Astrocyte (in vitro differentiated cells and primary cell): ENCODE measurements at regions not wholly inside any gene's neighbourhood (a gene's known extent, or its start where the extent isn't known, plus 50 kb on each side); places are given as distances from the start of the nearest gene placed in this dataset.

Experiments used
- DNase-seq: peaks from one replicate; pipeline ENCODE4 v3.0.0-alpha.2; 2010; ENCODE audit warnings: low read depth
- FAIRE-seq: peaks from 2 replicates; lab custom pipeline; 2011; peaks lifted over from hg19 to GRCh38; lab: Jason Lieb, UNC
- H2AFZ ChIP-seq: 2 replicates; pipeline ENCODE4 v1.6.0; 2012; ENCODE audit warnings: low read depth, low read length, inconsistent platforms
- H3K27ac ChIP-seq: 2 replicates; pipeline ENCODE4 v1.5.1; 2011; ENCODE audit warnings: low read depth, low read length, inconsistent platforms
- H3K27me3 ChIP-seq: 2 replicates; pipeline ENCODE4 v1.6.0; 2011; ENCODE audit warnings: low read length, inconsistent platforms; ENCODE audit not compliant: insufficient read depth
- H3K36me3 ChIP-seq: 2 replicates; pipeline ENCODE4 v1.5.1; 2011; ENCODE audit warnings: low read length, inconsistent platforms; ENCODE audit not compliant: insufficient read depth
- H3K4me1 ChIP-seq: 2 replicates; pipeline ENCODE4 v1.5.1; 2011; ENCODE audit warnings: low read length, inconsistent platforms; ENCODE audit not compliant: insufficient read depth
- H3K4me2 ChIP-seq: 2 replicates; pipeline ENCODE4 v1.6.0; 2012; ENCODE audit warnings: low read length, inconsistent platforms
- H3K4me3 ChIP-seq: 2 replicates; pipeline ENCODE4 v1.5.1; 2011; ENCODE audit warnings: low read depth, mild to moderate bottlenecking, low read length, inconsistent platforms; ENCODE audit not compliant: insufficient read depth
- H3K79me2 ChIP-seq: 2 replicates; pipeline ENCODE4 v1.6.0; 2012; ENCODE audit warnings: mild to moderate bottlenecking, low read length, inconsistent platforms; ENCODE audit not compliant: insufficient read depth
- H3K9ac ChIP-seq: 2 replicates; pipeline ENCODE4 v1.6.0; 2012; ENCODE audit warnings: mild to moderate bottlenecking, low read length, inconsistent platforms
- H3K9me3 ChIP-seq: 2 replicates; pipeline ENCODE4 v1.5.1; 2012; ENCODE audit warnings: low read depth, mild to moderate bottlenecking, low read length, inconsistent platforms; ENCODE audit not compliant: insufficient read depth
- H4K20me1 ChIP-seq: 2 replicates; pipeline ENCODE4 v1.6.0; 2012; ENCODE audit warnings: low read length, inconsistent platforms; ENCODE audit not compliant: insufficient read depth
- H3K27ac Mint-ChIP-seq: one replicate; pipeline ENCODE4 v1.8.0; 2021; ENCODE audit warnings: mild to moderate bottlenecking, mixed read lengths; ENCODE audit not compliant: unreplicated experiment
- H3K27me3 Mint-ChIP-seq: one replicate; pipeline ENCODE4 v1.8.0; 2021; ENCODE audit warnings: low read depth, mixed read lengths; ENCODE audit not compliant: unreplicated experiment
- H3K36me3 Mint-ChIP-seq: one replicate; pipeline ENCODE4 v1.8.0; 2021; ENCODE audit warnings: low read depth, mixed read lengths; ENCODE audit not compliant: unreplicated experiment
- H3K4me1 Mint-ChIP-seq: one replicate; pipeline ENCODE4 v1.8.0; 2021; ENCODE audit warnings: low read depth, mixed read lengths; ENCODE audit not compliant: unreplicated experiment
- H3K4me3 Mint-ChIP-seq: one replicate; pipeline ENCODE4 v1.8.0; 2021; ENCODE audit warnings: mild to moderate bottlenecking, moderate library complexity, mixed read lengths; ENCODE audit not compliant: unreplicated experiment
- H3K9me3 Mint-ChIP-seq: one replicate; pipeline ENCODE4 v1.8.0; 2021; ENCODE audit warnings: mild to moderate bottlenecking, mixed read lengths; ENCODE audit not compliant: unreplicated experiment
- EZH2 ChIP-seq: IDR thresholded peaks from 2 replicates; pipeline ENCODE4 v1.6.1; 2012; ENCODE audit warnings: mild to moderate bottlenecking, low read length, inconsistent platforms; ENCODE audit not compliant: insufficient read depth
- TF ChIP-seq, protein P1 (sequence below): IDR thresholded peaks from 2 replicates; pipeline ENCODE4 v1.5.1; 2011; ENCODE audit warnings: low read depth, mild to moderate bottlenecking, inconsistent platforms, low read length, moderate library complexity; ENCODE audit not compliant: insufficient read depth

DNA sequence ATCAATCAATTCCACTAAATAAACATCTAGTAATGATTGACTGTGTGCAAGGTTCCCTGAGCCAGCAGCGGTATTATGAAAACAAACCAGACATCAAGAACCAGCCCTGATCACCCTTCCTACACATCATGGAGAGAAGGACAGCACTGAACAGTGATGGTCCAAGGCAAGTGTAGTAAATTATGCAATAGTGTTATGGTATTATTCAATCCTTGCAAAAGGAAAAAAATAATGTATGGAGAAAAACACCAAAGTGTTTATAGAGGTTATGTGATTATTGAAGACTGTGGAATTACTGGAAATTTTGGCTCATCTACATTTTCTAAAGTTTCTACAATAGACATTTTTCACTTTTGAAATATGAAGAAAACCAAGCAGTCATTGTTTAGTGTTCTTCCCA is 105.3 kb downstream of the RCN1 start:
- DNase-seq (no peak), FAIRE-seq (no peak)
- Mint-ChIP-seq H3K9me3 (no peaks in the 10 kb centered on the region), H3K4me3 (no peak overlapping the region), H3K27me3 (no peaks in the 10 kb centered on the region), H3K4me1 (no peaks in the 10 kb centered on the region), H3K36me3 (no peaks in the 10 kb centered on the region), H3K27ac (no peak overlapping the region)
- H3K27ac ChIP-seq = no peak overlapping the region
- no peaks in the 10 kb centered on the region for H3K36me3 ChIP-seq
- H3K9me3 ChIP-seq = no peaks in the 10 kb centered on the region
- H2AFZ ChIP-seq = no peak overlapping the region
- H3K4me3 ChIP-seq = no peak overlapping the region
- peaks cover 11% of the 10 kb centered on the region for H3K27me3 ChIP-seq
- no peak overlapping the region for H3K4me2 ChIP-seq
- H3K9ac ChIP-seq = no peak overlapping the region
- no peaks in the 10 kb centered on the region for H4K20me1 ChIP-seq
- no peaks in the 10 kb centered on the region for H3K4me1 ChIP-seq
- TF ChIP-seq, protein P1, sequence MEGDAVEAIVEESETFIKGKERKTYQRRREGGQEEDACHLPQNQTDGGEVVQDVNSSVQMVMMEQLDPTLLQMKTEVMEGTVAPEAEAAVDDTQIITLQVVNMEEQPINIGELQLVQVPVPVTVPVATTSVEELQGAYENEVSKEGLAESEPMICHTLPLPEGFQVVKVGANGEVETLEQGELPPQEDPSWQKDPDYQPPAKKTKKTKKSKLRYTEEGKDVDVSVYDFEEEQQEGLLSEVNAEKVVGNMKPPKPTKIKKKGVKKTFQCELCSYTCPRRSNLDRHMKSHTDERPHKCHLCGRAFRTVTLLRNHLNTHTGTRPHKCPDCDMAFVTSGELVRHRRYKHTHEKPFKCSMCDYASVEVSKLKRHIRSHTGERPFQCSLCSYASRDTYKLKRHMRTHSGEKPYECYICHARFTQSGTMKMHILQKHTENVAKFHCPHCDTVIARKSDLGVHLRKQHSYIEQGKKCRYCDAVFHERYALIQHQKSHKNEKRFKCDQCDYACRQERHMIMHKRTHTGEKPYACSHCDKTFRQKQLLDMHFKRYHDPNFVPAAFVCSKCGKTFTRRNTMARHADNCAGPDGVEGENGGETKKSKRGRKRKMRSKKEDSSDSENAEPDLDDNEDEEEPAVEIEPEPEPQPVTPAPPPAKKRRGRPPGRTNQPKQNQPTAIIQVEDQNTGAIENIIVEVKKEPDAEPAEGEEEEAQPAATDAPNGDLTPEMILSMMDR = no peak
- no peak for TF ChIP-seq EZH2
- H3K79me2 ChIP-seq = no peaks in the 10 kb centered on the region

DNA sequence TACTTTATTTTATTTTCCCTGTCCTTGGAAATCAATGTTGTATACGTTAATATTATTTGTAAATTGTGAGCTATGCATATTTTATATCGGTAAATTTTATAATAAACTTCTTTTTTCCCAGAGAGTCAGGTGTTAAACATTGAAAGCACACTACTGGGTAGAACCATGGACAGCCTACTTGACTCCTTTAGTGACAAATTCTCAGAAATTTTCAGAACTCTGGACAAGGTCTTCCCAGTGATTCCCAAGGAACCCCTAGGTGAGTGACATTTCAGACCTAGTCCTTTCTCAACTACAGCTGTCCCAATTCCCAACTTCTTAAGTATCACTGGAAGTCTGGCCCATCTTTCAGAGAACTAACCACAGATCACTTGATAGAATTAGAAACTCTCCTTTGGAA is 107.2 kb downstream of the RCN1 start:
- H3K36me3 Mint-ChIP-seq = no peaks in the 10 kb centered on the region
- Histone ChIP-seq H3K9ac (no peak overlapping the region), H3K4me3 (no peak overlapping the region), H3K4me2 (no peak overlapping the region), H3K36me3 (no peaks in the 10 kb centered on the region), H3K27ac (no peak overlapping the region), H3K9me3 (no peaks in the 10 kb centered on the region), H3K79me2 (no peaks in the 10 kb centered on the region), H4K20me1 (no peaks in the 10 kb centered on the region), H3K4me1 (no peaks in the 10 kb centered on the region), H3K27me3 (peaks cover 7% of the 10 kb centered on the region), H2AFZ (no peak overlapping the region)
- no peak for DNase-seq
- H3K27ac Mint-ChIP-seq = no peak overlapping the region
- no peaks in the 10 kb centered on the region for H3K9me3 Mint-ChIP-seq
- H3K4me3 Mint-ChIP-seq = no peak overlapping the region
- FAIRE-seq = no peak
- TF ChIP-seq, protein P1 = no peak
- no peak for TF ChIP-seq EZH2
- no peaks in the 10 kb centered on the region for H3K27me3 Mint-ChIP-seq
- H3K4me1 Mint-ChIP-seq = no peaks in the 10 kb centered on the region

DNA sequence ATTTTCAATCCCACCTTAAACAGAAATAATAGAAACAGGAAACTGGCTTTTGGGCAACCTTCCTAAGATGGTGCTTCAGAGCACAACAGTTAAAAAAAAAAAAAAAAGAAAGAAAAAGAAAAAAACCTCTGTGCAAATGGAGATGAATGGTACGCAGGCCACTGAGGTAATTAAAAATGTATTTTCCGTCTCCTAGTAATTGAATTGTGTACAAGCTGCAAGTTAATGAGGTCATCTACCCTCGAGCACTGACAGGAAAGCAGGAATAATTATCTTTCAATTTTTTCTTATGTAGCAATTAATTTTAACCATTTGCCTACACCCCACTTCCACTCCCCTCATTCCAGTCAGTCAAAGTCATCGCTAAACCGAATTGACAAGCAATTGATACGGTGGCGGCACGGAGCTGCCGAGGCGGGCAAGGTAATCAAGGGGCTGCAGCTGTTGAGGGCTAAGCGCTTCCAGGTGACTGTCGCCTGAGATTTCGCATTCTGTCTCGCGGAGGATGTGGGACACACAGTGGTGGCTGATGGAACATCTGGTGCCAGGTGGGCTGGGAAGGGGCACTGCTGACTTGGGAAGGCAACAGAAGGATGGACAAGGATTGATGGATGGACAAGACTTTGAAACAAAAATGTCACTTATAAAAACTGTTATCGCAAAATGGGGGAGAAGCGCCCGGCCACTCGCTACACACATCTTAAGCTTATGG is 109.4 kb downstream of the RCN1 start:
- no peaks in the 10 kb centered on the region for H3K9me3 ChIP-seq
- no peak for TF ChIP-seq EZH2
- TF ChIP-seq, protein P1 = no peak
- H3K27me3 ChIP-seq = peaks cover 5% of the 10 kb centered on the region
- no peak overlapping the region for H3K9ac ChIP-seq
- no peaks in the 10 kb centered on the region for H3K36me3 ChIP-seq
- H4K20me1 ChIP-seq = no peaks in the 10 kb centered on the region
- H3K27ac ChIP-seq = no peak overlapping the region
- Mint-ChIP-seq H3K9me3 (no peaks in the 10 kb centered on the region), H3K4me1 (no peaks in the 10 kb centered on the region), H3K27me3 (no peaks in the 10 kb centered on the region), H3K36me3 (no peaks in the 10 kb centered on the region), H3K4me3 (no peak overlapping the region), H3K27ac (no peak overlapping the region)
- no peak overlapping the region for H3K4me3 ChIP-seq
- no peaks in the 10 kb centered on the region for H3K4me1 ChIP-seq
- FAIRE-seq (no peak), DNase-seq (no peak)
- no peak overlapping the region for H2AFZ ChIP-seq
- H3K79me2 ChIP-seq = no peaks in the 10 kb centered on the region
- no peak overlapping the region for H3K4me2 ChIP-seq
